H1 (cell line): ENCODE measurements at regions not wholly inside any gene's neighbourhood (a gene's known extent, or its start where the extent isn't known, plus 50 kb on each side); places are given as distances from the start of the nearest gene placed in this dataset.

Experiments used
- CTCF ChIA-PET: fragments of 300-600 bp; sonication (Branson Sonifier 250); formaldehyde crosslinking; loops from one replicate; lab custom pipeline; 2021; ENCODE audit not compliant: partially characterized antibody; lab: Charles Lee
- POLR2A ChIA-PET: fragments of 300-600 bp; sonication (Branson Sonifier 250); formaldehyde crosslinking; loops from one replicate; lab custom pipeline; 2021; ENCODE audit warnings: inconsistent platforms; ENCODE audit not compliant: partially characterized antibody; lab: Charles Lee
- DNase-seq, 2 experiments: peaks; one replicate each; pipeline versions ENCODE4 v3.0.0 to v3.0.0-alpha.2; 2010 to 2022; ENCODE audit warnings: low spot score in 2 of 2, low read depth in 1 of 2, mixed read lengths in 1 of 2
- FAIRE-seq: peaks from 2 replicates; lab custom pipeline; 2011; peaks lifted over from hg19 to GRCh38; lab: Jason Lieb, UNC
- H2AFZ ChIP-seq: 2 replicates; pipeline ENCODE4 v1.8.1; 2012; ENCODE audit warnings: low read length, inconsistent platforms
- H2AK5ac ChIP-seq: 2 replicates; pipeline ENCODE4 v1.6.1; 2013; ENCODE audit warnings: low read depth, low read length
- H2BK120ac ChIP-seq: replicated peaks from 2 replicates; pipeline ENCODE3; 2013; ENCODE audit warnings: low read depth, low read length, inconsistent platforms
- H2BK12ac ChIP-seq: 2 replicates; pipeline ENCODE4 v1.6.1; 2013; ENCODE audit warnings: low read depth, low read length
- H2BK15ac ChIP-seq: 2 replicates; pipeline ENCODE4 v1.6.1; 2013; ENCODE audit warnings: low read length
- H2BK20ac ChIP-seq: 2 replicates; pipeline ENCODE4 v1.6.1; 2013; ENCODE audit warnings: low read length
- H2BK5ac ChIP-seq: 2 replicates; pipeline ENCODE4 v1.6.1; 2013; ENCODE audit warnings: low read depth, low read length
- H3K14ac ChIP-seq: 2 replicates; pipeline ENCODE4 v1.6.1; 2013; ENCODE audit warnings: inconsistent platforms; ENCODE audit not compliant: insufficient read length
- H3K18ac ChIP-seq: 2 replicates; pipeline ENCODE4 v1.6.1; 2013; ENCODE audit warnings: low read length; ENCODE audit errors: extremely low read depth
- H3K23ac ChIP-seq: 2 replicates; pipeline ENCODE4 v1.6.1; 2013; ENCODE audit warnings: inconsistent platforms; ENCODE audit not compliant: insufficient read length
- H3K23me2 ChIP-seq: 2 replicates; pipeline ENCODE4 v1.6.1; 2013; ENCODE audit warnings: low read depth, low read length
- H3K27ac ChIP-seq: 2 replicates; pipeline ENCODE4 v1.6.1; 2011; ENCODE audit warnings: low read depth, low read length, inconsistent platforms
- H3K27me3 ChIP-seq, 4 experiments: replicated peaks in 1 of 4; 1 replicate in 1 of 4; 2 replicates in 3 of 4; pipeline versions ENCODE4 v1.6.1 to v1.8.1; 2011 to 2013; ENCODE audit warnings: low read length in 3 of 4, mild to moderate bottlenecking in 3 of 4, inconsistent platforms in 2 of 4, mixed read lengths in 2 of 4, moderate library complexity in 1 of 4; ENCODE audit not compliant: control insufficient read depth in 3 of 4, insufficient read depth in 3 of 4; ENCODE audit errors: extremely low read depth in 1 of 4
- H3K36me3 ChIP-seq, 4 experiments: 2 replicates each; pipeline versions ENCODE4 v1.6.1 to v1.8.1; 2011 to 2013; ENCODE audit warnings: mild to moderate bottlenecking in 4 of 4, low read length in 3 of 4, moderate library complexity in 2 of 4, control low read depth in 1 of 4, inconsistent platforms in 1 of 4; ENCODE audit not compliant: insufficient read depth in 4 of 4, control insufficient read depth in 2 of 4
- H3K4ac ChIP-seq: replicated peaks from 2 replicates; pipeline ENCODE3; 2013; ENCODE audit warnings: low read length, low read depth, mixed read lengths, inconsistent platforms; ENCODE audit not compliant: insufficient read length
- H3K4me1 ChIP-seq, 4 experiments: replicated peaks in 1 of 4; 1 replicate in 1 of 4; 2 replicates in 3 of 4; pipeline versions ENCODE4 v1.6.1 to v1.8.1; 2011 to 2013; ENCODE audit warnings: low read length in 3 of 4, inconsistent platforms in 2 of 4, mixed read lengths in 1 of 4; ENCODE audit not compliant: insufficient read depth in 4 of 4, control insufficient read depth in 3 of 4
- H3K4me2 ChIP-seq, 2 experiments: 2 replicates each; pipeline versions ENCODE4 v1.6.1 to v1.8.1; 2011 to 2013; ENCODE audit warnings: low read depth in 2 of 2, low read length in 2 of 2, control low read depth in 1 of 2, inconsistent platforms in 1 of 2, mild to moderate bottlenecking in 1 of 2; ENCODE audit not compliant: insufficient read depth in 1 of 2
- H3K4me3 ChIP-seq, 4 experiments: fragments of 200-600, 300-600 bp in 1 of 4; sonication (generic), shearing (Covaris generic), sonication (Bioruptor Twin) in 1 of 4; 2 replicates each; pipeline versions ENCODE4 v1.5.1 to v1.8.1; 2011 to 2016; ENCODE audit warnings: low read length in 4 of 4, low read depth in 3 of 4, control low read depth in 2 of 4, inconsistent platforms in 2 of 4, mild to moderate bottlenecking in 2 of 4, mixed read lengths in 1 of 4, moderate library complexity in 1 of 4; ENCODE audit not compliant: insufficient read depth in 2 of 4; ENCODE audit errors: extremely low read depth in 1 of 4
- H3K56ac ChIP-seq: replicated peaks from 2 replicates; pipeline ENCODE3; 2013; ENCODE audit warnings: low read depth, mild to moderate bottlenecking, mixed read lengths, low read length, inconsistent platforms; ENCODE audit not compliant: insufficient read length
- H3K79me1 ChIP-seq: 2 replicates; pipeline ENCODE4 v1.6.1; 2013; ENCODE audit warnings: low read depth, low read length, control low read depth
- H3K79me2 ChIP-seq, 2 experiments: 2 replicates each; pipeline versions ENCODE4 v1.6.1 to v1.8.1; 2012 to 2013; ENCODE audit warnings: low read length in 2 of 2, mild to moderate bottlenecking in 2 of 2, inconsistent platforms in 1 of 2; ENCODE audit not compliant: insufficient read depth in 2 of 2, control insufficient read depth in 1 of 2
- H3K9ac ChIP-seq, 4 experiments: replicated peaks in 1 of 4; 1 replicate in 1 of 4; 2 replicates in 3 of 4; pipeline versions ENCODE4 v1.6.1 to v1.8.1; 2011 to 2013; ENCODE audit warnings: low read depth in 3 of 4, low read length in 3 of 4, control low read depth in 2 of 4, mild to moderate bottlenecking in 2 of 4, moderate library complexity in 2 of 4, inconsistent platforms in 1 of 4; ENCODE audit errors: extremely low read depth in 1 of 4
- H3K9me3 ChIP-seq, 2 experiments: 2 replicates each; pipeline versions ENCODE4 v1.6.1 to v1.8.1; 2012 to 2013; ENCODE audit warnings: mild to moderate bottlenecking in 2 of 2, moderate library complexity in 2 of 2, control low read depth in 1 of 2, inconsistent platforms in 1 of 2, low read depth in 1 of 2, low read length in 1 of 2, mixed read lengths in 1 of 2; ENCODE audit not compliant: insufficient read depth in 2 of 2
- H4K20me1 ChIP-seq, 2 experiments: replicated peaks in 1 of 2; 2 replicates each; pipeline versions ENCODE3 to v1.8.1; 2011 to 2013; ENCODE audit warnings: inconsistent platforms in 2 of 2, low read length in 2 of 2, mild to moderate bottlenecking in 1 of 2; ENCODE audit not compliant: insufficient read depth in 2 of 2, control insufficient read depth in 1 of 2
- H4K5ac ChIP-seq: 2 replicates; pipeline ENCODE4 v1.6.1; 2013; ENCODE audit warnings: low read length, low read depth, mixed read lengths, inconsistent platforms; ENCODE audit not compliant: insufficient read length
- H4K8ac ChIP-seq: 2 replicates; pipeline ENCODE4 v1.8.0; 2013; ENCODE audit warnings: mild to moderate bottlenecking, moderate library complexity, low read length, inconsistent platforms; ENCODE audit not compliant: insufficient read depth; ENCODE audit errors: extremely low read depth
- H4K91ac ChIP-seq: replicated peaks from 2 replicates; pipeline ENCODE3; 2013; ENCODE audit warnings: low read length, mixed read lengths, inconsistent platforms; ENCODE audit not compliant: insufficient read length
- GABPA ChIP-seq: IDR thresholded peaks from 2 replicates; pipeline ENCODE4 v1.6.1; 2011; ENCODE audit warnings: mild to moderate bottlenecking, low read length, moderate library complexity, borderline replicate concordance; ENCODE audit not compliant: insufficient read depth
- ZNF274 ChIP-seq: IDR thresholded peaks from 2 replicates; pipeline ENCODE4 v1.7.0; 2012; ENCODE audit warnings: low read length, borderline replicate concordance; ENCODE audit errors: extremely low read depth

DNA sequence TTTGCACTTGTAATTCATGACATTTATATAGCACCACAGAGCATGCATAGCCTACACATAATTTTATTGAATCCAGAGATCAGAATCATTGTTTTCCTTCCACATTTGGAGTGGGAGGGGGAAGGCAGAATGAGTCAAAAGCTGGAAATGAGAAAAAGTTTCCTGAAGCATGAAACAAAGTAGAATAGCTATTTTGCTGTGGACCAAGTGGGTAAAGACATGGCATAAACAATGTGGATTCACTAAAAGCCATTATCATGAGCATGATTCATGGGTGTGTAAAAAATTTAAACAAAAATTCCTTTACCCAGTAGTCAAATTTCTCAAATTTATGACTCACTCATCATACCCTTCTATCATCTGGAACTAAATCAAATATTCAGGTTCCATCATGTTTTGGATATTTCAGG is 97.9 kb downstream of the YIPF5 start:
- no peak overlapping the region for H3K56ac ChIP-seq
- H3K4me1 ChIP-seq = peaks cover 0 to 2% (median 0%) of the 10 kb centered on the region in 4 experiments; a peak in 1 of 7 replicates
- no peak overlapping the region for H2BK120ac ChIP-seq
- no peak overlapping the region for H2BK5ac ChIP-seq
- ChIA-PET CTCF (no interaction called here), POLR2A (no interaction called here)
- H3K23me2 ChIP-seq = no peaks in the 10 kb centered on the region
- H4K8ac ChIP-seq = no peak overlapping the region
- H4K91ac ChIP-seq = no peak overlapping the region
- no peaks in the 10 kb centered on the region for H3K27me3 ChIP-seq
- H3K4ac ChIP-seq = no peak overlapping the region
- no peak overlapping the region for H3K18ac ChIP-seq
- H4K20me1 ChIP-seq = no peaks in the 10 kb centered on the region
- H2AFZ ChIP-seq = no peak overlapping the region
- H3K79me1 ChIP-seq = no peaks in the 10 kb centered on the region
- 0 out of 4 replicates have a peak, but pooled peaks cover 0 to 2% of the 10 kb centered on the region in 2 experiments for H3K9me3 ChIP-seq
- no peak for FAIRE-seq
- no peaks in the 10 kb centered on the region for H3K79me2 ChIP-seq
- no peak overlapping the region for H3K27ac ChIP-seq
- no peak overlapping the region for H2BK15ac ChIP-seq
- no peak for DNase-seq
- H3K4me2 ChIP-seq = no peak overlapping the region
- no peaks in the 10 kb centered on the region for H3K36me3 ChIP-seq
- H2BK20ac ChIP-seq = no peak overlapping the region
- H3K14ac ChIP-seq = no peak overlapping the region
- H3K4me3 ChIP-seq = no peak overlapping the region
- H2AK5ac ChIP-seq = no peak overlapping the region
- no peak overlapping the region for H3K9ac ChIP-seq
- H3K23ac ChIP-seq = no peak overlapping the region
- H2BK12ac ChIP-seq = no peak overlapping the region
- no peak overlapping the region for H4K5ac ChIP-seq
- no peak for TF ChIP-seq GABPA
- no peak for TF ChIP-seq ZNF274
